ENCODE measurements at regions not wholly inside any gene's neighbourhood (a gene's known extent, or its start where the extent isn't known, plus 50 kb on each side); places are given as distances from the start of the nearest gene placed in this dataset.
"Not testable (repeated sequence)": the region's sequence is repeated elsewhere in the genome, so short reads cannot be mapped to it uniquely, and the experiment has no call there.

DNA sequence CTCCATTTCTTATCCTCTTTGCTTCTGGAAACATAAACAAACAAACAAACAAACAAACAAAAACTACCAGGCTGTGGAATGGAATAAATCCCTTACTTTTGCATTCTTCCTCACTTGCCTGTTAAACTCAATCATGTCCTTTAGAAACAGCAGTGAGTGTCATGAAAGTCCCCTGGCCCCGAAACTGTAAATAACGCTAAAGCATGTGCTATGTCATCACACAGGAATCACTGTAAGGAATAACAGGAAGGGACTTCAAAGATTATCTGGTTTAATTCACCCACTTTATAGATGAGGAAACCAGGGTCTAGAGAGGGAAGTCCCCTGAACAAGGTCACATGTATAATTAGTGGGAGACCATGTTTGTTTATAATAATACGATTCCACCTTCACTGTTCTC is 159.4 kb upstream of the MEOX2 start:
- peak in 1 of 2 experiments; percentile 5 for DNase-seq

DNA sequence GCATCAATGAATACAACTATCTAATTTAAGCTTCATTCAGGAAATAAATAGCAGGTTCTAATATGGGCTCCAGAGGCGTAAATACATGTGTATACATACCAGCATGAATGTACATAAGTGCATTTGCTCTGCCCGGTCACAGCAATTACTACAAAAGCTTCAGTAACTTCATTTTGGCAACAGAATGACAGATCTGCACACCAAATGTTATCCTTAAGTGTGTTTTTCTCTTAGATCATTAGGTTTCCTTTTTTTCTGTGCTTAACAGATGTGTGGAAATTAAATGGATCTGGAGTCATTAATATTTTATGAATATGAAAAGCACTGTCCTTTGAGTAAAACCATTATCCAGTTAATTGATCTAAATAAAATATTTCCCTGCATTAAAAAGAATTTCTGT is 159.0 kb upstream of the MEOX2 start:
- peak in 1 of 2 experiments; percentile 35 for DNase-seq

GRCh38 chr7:15839416-15840100 is 153.1 kb upstream of the MEOX2 start:
- peak; percentile 43 to 69 for DNase-seq

DNA sequence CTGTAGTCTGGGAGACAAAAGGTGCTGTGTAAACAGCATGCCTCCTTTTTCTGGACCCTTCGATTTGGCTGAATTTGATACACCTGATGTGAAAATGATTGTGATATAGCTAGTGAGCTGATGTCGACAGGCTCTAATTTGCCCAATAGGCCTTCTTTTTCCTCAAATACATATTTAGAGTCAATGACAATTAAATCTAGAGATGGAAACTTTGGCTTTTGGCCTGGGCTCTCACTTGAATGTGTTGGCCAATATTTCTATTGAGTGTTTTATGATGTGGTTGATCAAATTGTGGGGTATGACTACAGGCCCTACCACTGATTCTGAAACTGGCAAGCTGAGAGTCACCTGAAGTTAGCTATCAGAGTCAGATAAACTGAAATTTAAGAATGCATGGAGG is 151.8 kb upstream of the MEOX2 start:
- no peak for DNase-seq

DNA sequence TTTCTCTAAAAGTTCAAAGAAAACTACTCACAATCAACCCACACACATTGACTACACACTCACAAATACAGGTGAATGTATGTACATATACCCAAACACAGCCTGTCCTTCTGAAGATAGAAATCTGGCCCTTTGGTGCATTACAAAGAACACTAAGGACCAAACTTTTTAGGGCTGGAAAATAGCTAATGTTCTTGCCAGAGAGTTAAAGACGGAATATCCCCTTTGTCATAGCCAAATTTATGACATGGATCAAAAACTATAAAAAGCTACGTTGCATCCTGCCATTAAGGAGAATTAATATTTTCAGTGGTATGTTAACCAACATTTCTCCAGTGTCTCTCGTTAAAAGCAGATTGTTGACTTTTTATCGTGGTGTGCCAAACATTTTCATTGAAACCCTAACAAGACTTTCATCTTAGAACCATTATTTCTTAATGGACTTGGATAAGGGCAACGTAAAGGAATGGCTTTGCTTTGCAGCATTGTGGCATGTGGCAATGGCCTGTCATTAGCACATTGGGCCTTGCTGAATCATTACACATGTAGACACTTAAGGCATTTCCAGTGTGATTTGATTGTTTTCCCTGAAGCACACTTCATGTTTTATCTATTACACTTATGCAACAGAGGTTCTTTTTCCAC is 150.9 kb upstream of the MEOX2 start:
- no peak for DNase-seq

DNA sequence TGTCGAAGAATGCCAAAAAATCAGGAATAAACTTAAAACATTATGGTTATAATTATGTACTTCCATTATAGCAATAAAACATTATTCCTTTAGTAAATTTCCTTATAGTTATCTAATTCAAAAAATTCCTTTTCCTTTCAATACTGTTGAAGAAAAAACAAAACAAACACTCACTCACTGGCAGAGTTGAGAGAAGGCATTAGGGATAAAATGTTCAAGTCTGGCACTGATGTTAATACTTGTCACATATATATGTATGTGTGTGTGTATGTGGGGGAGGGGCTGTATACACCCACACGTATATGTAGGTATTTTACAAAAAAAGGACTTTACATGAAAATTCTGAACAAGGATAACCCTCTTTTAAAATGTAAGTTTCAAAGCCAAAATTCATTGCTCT is 150.2 kb upstream of the MEOX2 start:
- DNase-seq, result no peak

GRCh38 chr7:15836041-15836440 is 149.6 kb upstream of the MEOX2 start:
- no peak for DNase-seq

DNA sequence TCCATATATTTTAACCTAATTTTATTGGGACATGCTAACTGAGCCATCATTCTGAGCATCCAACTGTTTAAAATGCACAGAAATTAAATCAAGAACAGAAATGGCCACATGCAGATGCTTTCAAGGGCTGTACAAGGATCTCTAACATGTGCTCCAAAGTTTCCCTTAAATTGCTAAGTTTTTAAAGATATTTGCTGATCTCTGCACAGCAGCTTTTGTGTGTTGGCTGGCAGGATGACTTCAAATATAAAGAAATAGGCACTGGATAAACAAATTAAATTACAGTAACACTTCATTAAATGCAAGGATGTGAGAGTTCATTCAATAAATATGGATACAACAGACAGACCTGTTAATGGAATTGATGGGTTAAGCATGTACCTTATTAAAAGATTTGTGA is 148.0 kb upstream of the MEOX2 start:
- no peak for DNase-seq

DNA sequence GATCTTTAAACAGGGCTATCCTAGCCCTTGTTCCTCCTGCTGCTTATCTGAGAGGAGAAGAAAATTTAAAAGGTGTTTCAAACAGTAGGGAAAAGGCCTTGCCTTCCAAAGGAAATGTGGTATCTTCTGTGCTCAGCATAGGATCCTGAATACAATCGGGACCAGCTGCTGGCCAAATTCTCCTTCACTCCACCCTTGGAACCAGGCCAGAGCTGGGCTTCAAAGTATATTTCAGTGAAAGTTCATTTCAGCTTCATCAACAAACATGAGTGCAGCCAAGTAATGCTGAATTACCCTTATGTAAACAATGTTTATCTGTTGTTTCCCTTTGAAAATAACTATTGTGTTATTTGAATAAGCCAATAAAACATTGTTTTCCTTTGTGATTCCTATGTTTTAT is 146.5 kb upstream of the MEOX2 start:
- DNase-seq, result no peak

DNA sequence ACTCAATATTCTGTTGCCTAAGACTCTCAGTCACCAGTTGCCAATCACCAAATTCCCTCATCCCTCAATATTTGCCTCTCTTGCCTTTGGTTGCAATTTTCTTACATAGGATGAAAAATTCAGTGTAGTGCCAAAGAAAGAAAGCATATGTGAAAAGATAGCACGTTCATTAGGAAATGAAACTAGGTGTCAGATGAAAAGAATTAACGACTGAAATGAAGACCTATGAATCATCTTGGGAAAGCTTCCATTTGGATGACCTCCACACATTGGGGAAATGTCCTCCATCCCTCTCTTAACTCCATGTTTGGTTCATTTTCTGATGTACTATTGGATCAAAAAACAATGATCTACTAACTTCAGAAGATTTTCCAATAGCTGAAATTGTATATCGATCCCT is 145.1 kb upstream of the MEOX2 start:
- no peak for DNase-seq

DNA sequence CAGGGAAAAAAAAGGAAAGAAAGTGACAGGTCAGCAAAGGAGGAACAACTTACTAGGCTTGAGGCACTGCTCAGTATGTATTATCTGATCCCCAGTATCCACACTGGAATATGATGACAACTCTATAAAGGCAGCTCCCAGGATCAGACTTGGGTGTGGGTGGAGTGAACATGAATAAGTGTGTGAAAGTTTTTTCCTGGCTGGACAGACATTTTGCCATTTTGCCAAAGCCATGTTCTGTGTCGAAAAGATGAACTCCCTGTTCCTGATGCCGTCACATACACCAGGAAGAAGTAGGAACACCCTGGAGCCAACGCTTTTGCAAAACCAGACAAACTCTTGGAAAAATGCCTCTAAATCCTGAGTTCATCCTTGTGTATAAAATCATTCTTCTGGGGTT is 143.2 kb upstream of the MEOX2 start:
- no peak for DNase-seq

GRCh38 chr7:15828881-15829280 is 142.4 kb upstream of the MEOX2 start:
- DNase-seq, result no peak

GRCh38 chr7:15821484-15822427 is 135.3 kb upstream of the MEOX2 start:
- DNase-seq, result no peak

DNA sequence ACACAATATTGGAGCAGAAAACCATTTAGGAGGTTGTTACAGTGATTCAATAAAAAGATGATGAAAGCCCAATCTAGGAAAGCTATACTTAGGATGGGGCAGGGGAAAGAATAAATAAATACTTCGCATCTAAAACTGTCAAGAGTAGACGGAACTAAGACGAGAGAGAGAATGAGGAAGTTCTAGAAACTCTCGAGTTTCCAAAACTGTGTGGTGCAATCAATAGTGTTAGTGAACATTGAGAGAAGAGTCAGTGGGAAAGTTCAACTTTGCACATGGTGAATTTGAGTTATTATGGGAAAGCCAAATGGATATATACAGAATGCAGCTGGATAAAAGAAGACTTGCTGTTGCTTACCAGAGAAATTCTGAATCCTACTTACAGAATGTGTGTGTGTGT is 133.8 kb upstream of the MEOX2 start:
- no peak for DNase-seq

DNA sequence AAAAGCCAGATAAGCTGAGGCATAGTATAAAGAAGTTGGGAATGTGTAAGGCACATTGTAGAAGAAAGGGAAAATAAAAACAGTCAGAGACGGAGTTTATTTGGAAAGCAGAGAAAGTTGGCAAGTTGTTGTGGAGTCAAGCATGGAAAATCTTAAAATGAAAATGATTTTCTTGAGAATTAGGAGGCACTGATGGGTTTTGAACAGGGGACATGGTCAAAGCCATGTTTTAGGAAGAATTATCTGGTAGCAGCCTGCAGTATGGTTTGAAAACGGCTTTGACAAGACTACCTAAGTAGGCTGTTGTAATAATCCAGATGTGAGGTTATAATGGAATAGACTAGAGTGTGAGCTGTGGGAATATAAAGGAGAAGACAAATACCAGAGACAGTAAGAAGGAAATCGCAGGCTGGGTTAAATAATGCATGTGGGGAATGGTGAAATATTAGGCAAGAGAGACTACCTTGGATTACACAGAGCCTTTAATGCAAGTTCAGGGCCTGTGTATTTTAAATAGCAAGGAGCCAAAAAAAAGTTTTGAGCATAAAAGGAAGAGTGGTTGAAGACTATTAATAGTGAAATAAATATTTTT is 130.4 kb upstream of the MEOX2 start:
- DNase-seq, result no peak

DNA sequence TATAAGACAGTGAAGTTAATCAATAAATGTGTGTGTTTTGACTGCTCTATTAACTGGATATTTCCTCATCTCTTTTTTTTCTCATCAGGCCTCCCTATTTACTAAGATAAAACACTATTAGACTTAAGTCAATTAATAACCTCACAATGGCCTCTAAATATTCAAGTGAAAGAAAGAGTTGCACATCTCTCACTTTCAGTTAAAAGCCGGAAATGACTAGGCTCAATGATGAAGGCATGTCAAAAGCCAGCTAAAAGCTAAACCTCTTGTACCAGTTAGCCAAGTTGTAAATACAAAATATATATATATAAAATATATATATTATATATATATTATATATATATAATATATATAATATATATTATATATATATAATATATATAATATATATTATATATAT is 127.0 kb upstream of the MEOX2 start:
- DNase-seq, result no peak

GRCh38 chr7:15810383-15810782 is 123.9 kb upstream of the MEOX2 start:
- DNase-seq, result not testable (repeated sequence)

DNA sequence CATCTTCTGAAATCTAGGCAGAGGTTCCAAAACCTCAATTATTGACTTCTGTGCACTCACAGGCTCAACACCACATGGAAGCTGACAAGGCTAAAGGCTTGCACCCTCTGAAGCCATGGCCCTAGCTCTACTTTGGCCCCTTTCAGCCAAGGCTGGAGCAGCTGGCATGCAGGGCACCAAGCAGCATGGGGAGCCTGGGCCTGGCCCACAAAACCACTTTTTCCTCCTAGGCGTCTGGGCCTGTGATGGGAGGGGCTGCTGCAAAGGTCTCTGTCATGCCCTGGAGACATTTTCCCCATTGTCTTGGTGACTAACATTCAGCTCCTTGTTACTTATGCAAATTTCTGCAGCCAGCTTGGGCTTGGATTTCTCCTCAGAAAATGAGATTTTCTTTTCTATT is 123.5 kb upstream of the MEOX2 start:
- not testable (repeated sequence) for DNase-seq

GRCh38 chr7:15805891-15806290 is 119.4 kb upstream of the MEOX2 start:
- DNase-seq, result no peak

GRCh38 chr7:15802425-15802824 is 115.9 kb upstream of the MEOX2 start:
- no peak for DNase-seq

- no peak for DNase-seq
These were observed 115.1 kb upstream of the MEOX2 start for GRCh38 chr7:15801551-15801950.

DNA sequence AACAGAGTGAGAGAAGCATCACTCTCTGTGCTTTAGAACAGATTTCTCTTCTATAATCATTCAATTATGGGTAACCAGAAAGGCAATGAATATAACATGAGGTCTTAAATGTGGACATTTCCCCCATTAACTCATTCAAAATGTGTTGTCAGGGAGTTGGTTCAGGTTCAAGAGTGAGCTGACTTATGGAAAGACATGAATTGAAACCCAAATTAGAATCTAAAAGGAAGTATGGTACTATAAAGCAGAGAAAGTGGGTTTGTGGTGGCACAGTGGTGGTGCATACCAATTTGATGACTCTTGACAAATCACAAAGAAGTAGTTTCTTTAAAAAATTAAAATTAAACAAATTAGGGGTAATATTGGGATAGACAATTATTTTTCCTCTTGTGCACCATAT is 114.6 kb upstream of the MEOX2 start:
- DNase-seq, result no peak

DNA sequence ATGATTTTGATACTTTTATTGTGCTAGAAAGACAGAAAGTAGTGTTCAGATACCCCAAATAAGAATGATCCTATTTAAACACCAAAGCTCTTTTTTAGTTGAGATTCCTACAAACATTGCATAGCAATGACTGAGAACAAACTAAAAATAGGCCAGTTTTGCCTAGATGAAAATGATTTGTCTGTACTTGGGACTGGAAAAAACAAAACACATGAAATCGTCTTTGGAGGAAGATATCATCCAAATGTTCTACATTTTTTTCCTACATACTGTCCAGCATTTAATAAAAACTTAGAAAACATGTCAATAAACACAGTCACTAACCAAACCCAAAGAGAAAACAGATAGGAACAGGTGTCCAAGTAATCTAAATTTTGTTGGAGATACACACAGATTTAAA is 111.6 kb upstream of the MEOX2 start:
- no peak for DNase-seq

Data from NCI-H524 (cell line).